Liver (tissue), 8 donors: ENCODE measurements at regions not wholly inside any gene's neighbourhood (a gene's known extent, or its start where the extent isn't known, plus 50 kb on each side); places are given as distances from the start of the nearest gene placed in this dataset.

Source experiments
- DNase-seq: peaks from one replicate; pipeline ENCODE4 v3.0.0-alpha.2; 2017; ENCODE audit warnings: low spot score
- H3K27ac ChIP-seq, 2 donors: one replicate each; pipeline ENCODE4 v1.7.0; 2013; ENCODE audit warnings: inconsistent platforms in 2 of 2, low read length in 2 of 2, control low read depth in 1 of 2, low read depth in 1 of 2, mild to moderate bottlenecking in 1 of 2
- H3K27me3 ChIP-seq, 4 donors: one replicate each; pipeline versions ENCODE4 v1.6.1 to v1.7.0; 2013; ENCODE audit warnings: low read length in 3 of 4, inconsistent platforms in 1 of 4, mild to moderate bottlenecking in 1 of 4, moderate library complexity in 1 of 4; ENCODE audit not compliant: control insufficient read depth in 4 of 4, insufficient read depth in 4 of 4
- H3K36me3 ChIP-seq, 4 donors: one replicate each; pipeline versions ENCODE4 v1.6.1 to v1.7.0; 2013; ENCODE audit warnings: low read length in 3 of 4, mild to moderate bottlenecking in 3 of 4, low read depth in 1 of 4, moderate library complexity in 1 of 4; ENCODE audit not compliant: control insufficient read depth in 4 of 4, insufficient read depth in 3 of 4
- H3K4me1 ChIP-seq, 4 donors: one replicate each; pipeline versions ENCODE4 v1.6.1 to v1.7.0; 2013; ENCODE audit warnings: low read length in 3 of 4, mild to moderate bottlenecking in 3 of 4, moderate library complexity in 1 of 4; ENCODE audit not compliant: control insufficient read depth in 4 of 4, insufficient read depth in 4 of 4
- H3K4me3 ChIP-seq, 3 donors: one replicate each; pipeline versions ENCODE4 v1.6.1 to v1.7.0; 2013; ENCODE audit warnings: low read length in 3 of 3, control low read depth in 1 of 3, low read depth in 1 of 3, mild to moderate bottlenecking in 1 of 3
- H3K9ac ChIP-seq, 2 donors: one replicate each; pipeline ENCODE4 v1.7.0; 2013; ENCODE audit warnings: low read length in 2 of 2, mild to moderate bottlenecking in 2 of 2, moderate library complexity in 2 of 2, control low read depth in 1 of 2, low read depth in 1 of 2
- H3K9me3 ChIP-seq, 4 donors: one replicate each; pipeline versions ENCODE4 v1.6.1 to v1.7.0; 2013; ENCODE audit warnings: low read length in 3 of 4; ENCODE audit not compliant: control insufficient read depth in 4 of 4
- EGR1 ChIP-seq, 2 donors: IDR thresholded peaks; 2 replicates each; pipeline ENCODE4 v1.6.1; 2016 to 2018; ENCODE audit warnings: antibody characterized with exemption in 2 of 2, low read depth in 2 of 2
- FOXA1 ChIP-seq: IDR thresholded peaks from 2 replicates; pipeline ENCODE4 v1.6.1; 2016; ENCODE audit warnings: antibody characterized with exemption
- FOXA2 ChIP-seq: IDR thresholded peaks from 2 replicates; pipeline ENCODE4 v1.6.1; 2016; ENCODE audit warnings: antibody characterized with exemption
- GABPA ChIP-seq, 2 donors: IDR thresholded peaks in 1 of 2; conservative IDR thresholded peaks in 1 of 2; 2 replicates each; pipeline ENCODE4 v1.6.1; 2016; ENCODE audit warnings: antibody characterized with exemption in 2 of 2, mild to moderate bottlenecking in 1 of 2, moderate library complexity in 1 of 2
- HNF4A ChIP-seq, 2 donors: conservative IDR thresholded peaks; 2 replicates each; pipeline ENCODE4 v1.6.1; 2016; ENCODE audit warnings: antibody characterized with exemption in 2 of 2, mild to moderate bottlenecking in 2 of 2
- HNF4G ChIP-seq: IDR thresholded peaks from 2 replicates; pipeline ENCODE4 v1.6.1; 2016; ENCODE audit warnings: antibody characterized with exemption
- JUND ChIP-seq, 2 donors: IDR thresholded peaks; 2 replicates each; pipeline ENCODE4 v1.6.1; 2016; ENCODE audit warnings: antibody characterized with exemption in 2 of 2
- NR2F2 ChIP-seq: IDR thresholded peaks from 2 replicates; pipeline ENCODE4 v1.6.1; 2016; ENCODE audit warnings: antibody characterized with exemption
- RAD21 ChIP-seq, 2 donors: IDR thresholded peaks; 2 replicates each; pipeline ENCODE4 v1.6.1; 2016; ENCODE audit warnings: antibody characterized with exemption in 2 of 2, mild to moderate bottlenecking in 2 of 2
- RXRA ChIP-seq, 2 donors: IDR thresholded peaks; 2 replicates each; pipeline ENCODE4 v1.6.1; 2017 to 2018; ENCODE audit warnings: antibody characterized with exemption in 2 of 2, mild to moderate bottlenecking in 1 of 2
- SP1 ChIP-seq: IDR thresholded peaks from 2 replicates; pipeline ENCODE4 v1.6.1; 2018; ENCODE audit warnings: antibody characterized with exemption, mild to moderate bottlenecking
- TAF1 ChIP-seq: conservative IDR thresholded peaks from 2 replicates; pipeline ENCODE4 v1.6.1; 2016; ENCODE audit warnings: antibody characterized with exemption, mild to moderate bottlenecking
- YY1 ChIP-seq: IDR thresholded peaks from 2 replicates; pipeline ENCODE4 v1.6.1; 2016; ENCODE audit warnings: antibody characterized with exemption, mild to moderate bottlenecking
- WGBS: extraction: QIAGEN DNeasy Blood & Tissue Kit; methylation state at CpG from one replicate; pipeline ENCODE4 v1.1.7; 2013; 5-methylcytosine and 5-hydroxymethylcytosine counted together
- TF ChIP-seq, protein P1 (sequence below): IDR thresholded peaks from 2 replicates; pipeline ENCODE4 v1.6.1; 2016; ENCODE audit warnings: antibody characterized with exemption, mild to moderate bottlenecking
- TF ChIP-seq, protein P2 (sequence below): fragments of 150-350 bp; IDR thresholded peaks from 2 replicates; pipeline ENCODE4 v1.5.1; 2017; ENCODE audit warnings: improper control_type of control experiment, low read depth, low read length; ENCODE audit not compliant: missing input control
- TF ChIP-seq, protein P3 (sequence below): IDR thresholded peaks from 2 replicates; pipeline ENCODE4 v1.6.1; 2016; ENCODE audit warnings: antibody characterized with exemption
- TF ChIP-seq, protein P4 (sequence below): IDR thresholded peaks from 2 replicates; pipeline ENCODE4 v1.6.1; 2016; ENCODE audit warnings: antibody characterized with exemption
- TF ChIP-seq, protein P5 (sequence below): IDR thresholded peaks from 2 replicates; pipeline ENCODE4 v1.6.1; 2016; ENCODE audit warnings: antibody characterized with exemption
- donor health status: healthy.
- donor health status: healthy.
- donor health status: healthy.
- donor health status: healthy.
- donor health status: healthy.

DNA sequence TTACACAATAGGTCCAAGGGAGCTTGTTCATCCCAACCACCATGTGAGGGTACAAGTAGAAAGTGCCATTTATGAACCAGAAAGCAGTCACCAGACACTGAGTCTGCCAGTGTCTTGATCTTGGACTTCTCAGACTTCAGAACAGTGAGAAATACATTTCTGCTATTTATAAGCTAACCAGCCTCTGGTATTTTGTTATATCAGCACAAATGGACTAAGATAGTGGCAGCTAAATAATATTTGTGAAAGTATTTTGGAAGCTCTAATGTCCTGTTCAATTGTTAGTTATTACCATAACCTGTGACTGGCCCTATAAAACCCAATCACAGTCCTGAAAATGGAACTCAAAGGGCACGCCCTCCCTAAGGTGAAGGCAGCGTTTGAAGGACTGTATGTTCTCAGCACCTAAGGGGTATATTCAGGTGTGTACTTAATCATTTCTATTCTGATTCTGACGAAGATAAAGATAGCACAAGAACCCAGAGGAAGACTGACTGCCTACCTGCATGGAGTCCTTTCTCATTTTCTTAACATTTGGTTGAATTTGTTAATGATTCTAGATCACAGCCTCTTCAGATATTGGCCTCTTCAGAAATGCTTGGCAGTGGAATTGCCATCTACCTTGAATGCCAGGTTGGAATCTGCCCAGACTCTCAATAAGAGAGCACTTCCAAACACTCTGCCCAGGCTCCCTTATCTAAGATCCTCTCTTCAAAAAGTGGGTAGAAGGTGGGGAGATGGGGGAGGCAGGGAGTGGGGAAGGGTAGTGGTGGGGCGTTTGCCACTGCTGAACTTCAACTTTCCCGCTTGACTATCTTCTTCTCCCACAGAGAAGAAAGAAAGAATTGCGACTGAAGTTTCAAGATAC, 104.0 kb upstream of the PPP2R5A start (continued):
- TF ChIP-seq, protein P1, sequence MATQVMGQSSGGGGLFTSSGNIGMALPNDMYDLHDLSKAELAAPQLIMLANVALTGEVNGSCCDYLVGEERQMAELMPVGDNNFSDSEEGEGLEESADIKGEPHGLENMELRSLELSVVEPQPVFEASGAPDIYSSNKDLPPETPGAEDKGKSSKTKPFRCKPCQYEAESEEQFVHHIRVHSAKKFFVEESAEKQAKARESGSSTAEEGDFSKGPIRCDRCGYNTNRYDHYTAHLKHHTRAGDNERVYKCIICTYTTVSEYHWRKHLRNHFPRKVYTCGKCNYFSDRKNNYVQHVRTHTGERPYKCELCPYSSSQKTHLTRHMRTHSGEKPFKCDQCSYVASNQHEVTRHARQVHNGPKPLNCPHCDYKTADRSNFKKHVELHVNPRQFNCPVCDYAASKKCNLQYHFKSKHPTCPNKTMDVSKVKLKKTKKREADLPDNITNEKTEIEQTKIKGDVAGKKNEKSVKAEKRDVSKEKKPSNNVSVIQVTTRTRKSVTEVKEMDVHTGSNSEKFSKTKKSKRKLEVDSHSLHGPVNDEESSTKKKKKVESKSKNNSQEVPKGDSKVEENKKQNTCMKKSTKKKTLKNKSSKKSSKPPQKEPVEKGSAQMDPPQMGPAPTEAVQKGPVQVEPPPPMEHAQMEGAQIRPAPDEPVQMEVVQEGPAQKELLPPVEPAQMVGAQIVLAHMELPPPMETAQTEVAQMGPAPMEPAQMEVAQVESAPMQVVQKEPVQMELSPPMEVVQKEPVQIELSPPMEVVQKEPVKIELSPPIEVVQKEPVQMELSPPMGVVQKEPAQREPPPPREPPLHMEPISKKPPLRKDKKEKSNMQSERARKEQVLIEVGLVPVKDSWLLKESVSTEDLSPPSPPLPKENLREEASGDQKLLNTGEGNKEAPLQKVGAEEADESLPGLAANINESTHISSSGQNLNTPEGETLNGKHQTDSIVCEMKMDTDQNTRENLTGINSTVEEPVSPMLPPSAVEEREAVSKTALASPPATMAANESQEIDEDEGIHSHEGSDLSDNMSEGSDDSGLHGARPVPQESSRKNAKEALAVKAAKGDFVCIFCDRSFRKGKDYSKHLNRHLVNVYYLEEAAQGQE = no peak
- TF ChIP-seq RAD21 (IDR thresholded peaks at IDR 0.05) (no peak), TAF1 (no peak)

DNA sequence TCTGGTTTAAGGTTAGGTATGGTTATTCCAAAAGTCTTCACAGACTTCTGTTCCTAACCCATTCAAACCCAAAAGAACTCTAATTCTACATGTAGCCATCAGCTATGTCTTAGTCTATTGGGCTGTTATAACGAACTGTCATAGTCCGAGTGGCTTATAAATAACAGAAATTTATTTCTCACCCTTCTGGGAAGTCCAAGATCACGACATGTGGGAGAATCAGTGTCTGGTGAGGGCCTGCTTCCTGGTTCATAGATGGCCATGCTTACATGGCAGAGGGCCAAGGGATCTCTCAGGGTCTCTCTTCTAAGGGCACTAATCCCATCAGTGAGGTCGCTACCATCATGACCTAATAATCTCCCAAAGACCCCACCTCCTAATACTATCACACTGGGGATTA, 103.0 kb upstream of the PPP2R5A start:
- Histone ChIP-seq H3K9ac (no peak overlapping the region), H3K27ac (no peak overlapping the region), H3K4me3 (no peak overlapping the region), H3K27me3 (no peaks in the 10 kb centered on the region), H3K36me3 (no peaks in the 10 kb centered on the region), H3K9me3 (no peaks in the 10 kb centered on the region), H3K4me1 (no peaks in the 10 kb centered on the region)
- 93% methylated on average over 4 of the region's 4 CpGs for WGBS
- TF ChIP-seq, protein P2, sequence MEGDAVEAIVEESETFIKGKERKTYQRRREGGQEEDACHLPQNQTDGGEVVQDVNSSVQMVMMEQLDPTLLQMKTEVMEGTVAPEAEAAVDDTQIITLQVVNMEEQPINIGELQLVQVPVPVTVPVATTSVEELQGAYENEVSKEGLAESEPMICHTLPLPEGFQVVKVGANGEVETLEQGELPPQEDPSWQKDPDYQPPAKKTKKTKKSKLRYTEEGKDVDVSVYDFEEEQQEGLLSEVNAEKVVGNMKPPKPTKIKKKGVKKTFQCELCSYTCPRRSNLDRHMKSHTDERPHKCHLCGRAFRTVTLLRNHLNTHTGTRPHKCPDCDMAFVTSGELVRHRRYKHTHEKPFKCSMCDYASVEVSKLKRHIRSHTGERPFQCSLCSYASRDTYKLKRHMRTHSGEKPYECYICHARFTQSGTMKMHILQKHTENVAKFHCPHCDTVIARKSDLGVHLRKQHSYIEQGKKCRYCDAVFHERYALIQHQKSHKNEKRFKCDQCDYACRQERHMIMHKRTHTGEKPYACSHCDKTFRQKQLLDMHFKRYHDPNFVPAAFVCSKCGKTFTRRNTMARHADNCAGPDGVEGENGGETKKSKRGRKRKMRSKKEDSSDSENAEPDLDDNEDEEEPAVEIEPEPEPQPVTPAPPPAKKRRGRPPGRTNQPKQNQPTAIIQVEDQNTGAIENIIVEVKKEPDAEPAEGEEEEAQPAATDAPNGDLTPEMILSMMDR = no peak
- no peak for TF ChIP-seq HNF4A (conservative IDR thresholded peaks at IDR 0.05)
- TF ChIP-seq EGR1 (IDR thresholded peaks at IDR 0.05; ENCODE audit: low read depth in 2 of 2) = no peak
- TF ChIP-seq YY1 = no peak
- TF ChIP-seq GABPA (IDR thresholded peaks at IDR 0.05 in 1 of 2, conservative IDR thresholded peaks at IDR 0.05 in 1 of 2) = no peak
- TF ChIP-seq HNF4G = no peak
- TF ChIP-seq FOXA1 = no peak
- no peak for DNase-seq

DNA sequence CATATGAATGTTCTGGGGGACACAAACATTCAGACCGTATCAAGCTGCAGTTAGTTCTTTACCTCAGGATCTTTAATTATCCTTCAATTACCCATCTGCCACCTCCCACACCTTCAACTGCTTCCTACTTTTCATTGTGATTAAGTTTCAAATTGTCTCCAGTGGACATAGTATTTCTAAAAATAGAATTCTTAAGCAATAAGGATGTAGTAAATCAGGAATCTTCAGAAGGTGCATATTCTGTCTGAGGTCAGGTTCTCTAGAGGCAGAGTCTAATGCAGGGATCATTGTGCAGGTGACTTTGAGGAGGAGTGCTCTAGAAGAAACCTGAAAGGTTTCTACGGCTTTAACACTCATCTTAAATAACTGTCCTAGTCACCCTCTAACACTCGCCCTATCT, 102.6 kb upstream of the PPP2R5A start:
- DNase-seq = no peak
- Histone ChIP-seq H3K27ac (no peak overlapping the region), H3K9ac (no peak overlapping the region), H3K27me3 (no peaks in the 10 kb centered on the region), H3K9me3 (no peaks in the 10 kb centered on the region), H3K36me3 (no peaks in the 10 kb centered on the region), H3K4me1 (no peaks in the 10 kb centered on the region), H3K4me3 (no peak overlapping the region)
- WGBS = 90% methylated on average over 3 of the region's 3 CpGs
- TF ChIP-seq NR2F2 (no peak), HNF4A (conservative IDR thresholded peaks at IDR 0.05) (no peak), GABPA (IDR thresholded peaks at IDR 0.05 in 1 of 2, conservative IDR thresholded peaks at IDR 0.05 in 1 of 2) (no peak), YY1 (no peak), FOXA1 (no peak), SP1 (no peak), JUND (IDR thresholded peaks at IDR 0.05) (no peak), FOXA2 (no peak), EGR1 (IDR thresholded peaks at IDR 0.05; ENCODE audit: low read depth in 2 of 2) (no peak), RXRA (IDR thresholded peaks at IDR 0.05) (no peak)
- TF ChIP-seq, protein P3, sequence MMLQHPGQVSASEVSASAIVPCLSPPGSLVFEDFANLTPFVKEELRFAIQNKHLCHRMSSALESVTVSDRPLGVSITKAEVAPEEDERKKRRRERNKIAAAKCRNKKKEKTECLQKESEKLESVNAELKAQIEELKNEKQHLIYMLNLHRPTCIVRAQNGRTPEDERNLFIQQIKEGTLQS = no peak
- TF ChIP-seq, protein P4, sequence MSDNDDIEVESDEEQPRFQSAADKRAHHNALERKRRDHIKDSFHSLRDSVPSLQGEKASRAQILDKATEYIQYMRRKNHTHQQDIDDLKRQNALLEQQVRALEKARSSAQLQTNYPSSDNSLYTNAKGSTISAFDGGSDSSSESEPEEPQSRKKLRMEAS = no peak
- TF ChIP-seq, protein P5, sequence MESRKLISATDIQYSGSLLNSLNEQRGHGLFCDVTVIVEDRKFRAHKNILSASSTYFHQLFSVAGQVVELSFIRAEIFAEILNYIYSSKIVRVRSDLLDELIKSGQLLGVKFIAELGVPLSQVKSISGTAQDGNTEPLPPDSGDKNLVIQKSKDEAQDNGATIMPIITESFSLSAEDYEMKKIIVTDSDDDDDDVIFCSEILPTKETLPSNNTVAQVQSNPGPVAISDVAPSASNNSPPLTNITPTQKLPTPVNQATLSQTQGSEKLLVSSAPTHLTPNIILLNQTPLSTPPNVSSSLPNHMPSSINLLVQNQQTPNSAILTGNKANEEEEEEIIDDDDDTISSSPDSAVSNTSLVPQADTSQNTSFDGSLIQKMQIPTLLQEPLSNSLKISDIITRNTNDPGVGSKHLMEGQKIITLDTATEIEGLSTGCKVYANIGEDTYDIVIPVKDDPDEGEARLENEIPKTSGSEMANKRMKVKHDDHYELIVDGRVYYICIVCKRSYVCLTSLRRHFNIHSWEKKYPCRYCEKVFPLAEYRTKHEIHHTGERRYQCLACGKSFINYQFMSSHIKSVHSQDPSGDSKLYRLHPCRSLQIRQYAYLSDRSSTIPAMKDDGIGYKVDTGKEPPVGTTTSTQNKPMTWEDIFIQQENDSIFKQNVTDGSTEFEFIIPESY = no peak
- TF ChIP-seq, protein P1 = no peak
